HCT116 (cell line): ENCODE measurements at regions not wholly inside any gene's neighbourhood (a gene's known extent, or its start where the extent isn't known, plus 50 kb on each side); places are given as distances from the start of the nearest gene placed in this dataset.

Experiments
- ATAC-seq: fragments of 200-7000 bp; cut with Tn5 transposase; 2 replicates; pipeline ENCODE4 v1.9.1; 2020; ENCODE audit warnings: mild to moderate bottlenecking, moderate library complexity
- BruUV-seq: library from RNA; stranded (reverse); fragments of 400-500 nt; replicated peaks from 2 replicates; lab custom pipeline; 2021; lab: Mats Ljungman, UMichigan
- CTCF ChIA-PET: fragments of 300-600 bp; sonication (Branson Sonifier 250); formaldehyde crosslinking; loops from one replicate; lab custom pipeline; 2021; ENCODE audit warnings: antibody characterized with exemption; lab: Charles Lee
- POLR2A ChIA-PET: fragments of 300-600, 350-600 bp; sonication (Branson Sonifier 250); formaldehyde crosslinking; loops from one replicate; lab custom pipeline; 2021; ENCODE audit warnings: antibody characterized with exemption; lab: Charles Lee
- RAD21 ChIA-PET, 2 experiments: fragments of 300-600 bp; sonication (Branson Sonifier 250); formaldehyde crosslinking; loops; one replicate each; lab custom pipeline; 2023; ENCODE audit warnings: low total read pairs in 2 of 2; ENCODE audit not compliant: uncharacterized antibody in 2 of 2, unreplicated experiment in 2 of 2, low non-redundant PET in 1 of 2; lab: Charles Lee
- DNase-seq: peaks from one replicate; pipeline ENCODE4 v3.0.0-alpha.2; 2010; ENCODE audit warnings: low read depth, low spot score
- H2AFZ ChIP-seq: fragments of 200-600 bp; shearing (Covaris generic), sonication (generic); 2 replicates; pipeline ENCODE4 v1.6.1; 2017; ENCODE audit warnings: low read depth, mixed run types, mixed read lengths, antibody characterized with exemption, low read length; ENCODE audit not compliant: poor library complexity, severe bottlenecking
- H3K27ac ChIP-seq: 2 replicates; pipeline ENCODE4 v1.5.1; 2012; ENCODE audit warnings: low read depth, low read length
- H3K27me3 ChIP-seq: fragments of 200-600 bp; sonication (generic); 2 replicates; pipeline ENCODE4 v1.6.1; 2016; ENCODE audit warnings: mixed run types, low read length, mixed read lengths; ENCODE audit not compliant: insufficient read depth
- H3K36me3 ChIP-seq, 2 experiments: fragments of 200-500 bp in 1 of 2; fragments of 200-600 bp in 1 of 2; sonication (Bioruptor generic) in 1 of 2; sonication (generic) in 1 of 2; 2 replicates each; pipeline versions ENCODE4 v1.5.1 to v1.6.1; 2014 to 2016; ENCODE audit warnings: low read length in 2 of 2, inconsistent platforms in 1 of 2, mixed read lengths in 1 of 2, mixed run types in 1 of 2; ENCODE audit not compliant: insufficient read depth in 2 of 2, control insufficient read depth in 1 of 2
- H3K4me1 ChIP-seq, 2 experiments: fragments of 200-600 bp in 1 of 2; sonication (generic) in 1 of 2; 2 replicates each; pipeline versions ENCODE4 v1.5.1 to v1.6.1; 2012 to 2017; ENCODE audit warnings: low read length in 2 of 2, inconsistent platforms in 1 of 2, mild to moderate bottlenecking in 1 of 2, mixed read lengths in 1 of 2, mixed run types in 1 of 2, moderate library complexity in 1 of 2; ENCODE audit not compliant: insufficient read depth in 2 of 2, control insufficient read depth in 1 of 2
- H3K4me2 ChIP-seq: fragments of 200-600 bp; sonication (generic); 2 replicates; pipeline ENCODE4 v1.6.1; 2017; ENCODE audit warnings: mixed run types, low read length, mixed read lengths
- H3K4me3 ChIP-seq, 2 experiments: fragments of 200-600 bp in 1 of 2; sonication (generic) in 1 of 2; replicated peaks in 1 of 2; 2 replicates each; pipeline ENCODE4 v1.5.1; 2011 to 2016; ENCODE audit warnings: low read length in 2 of 2, control low read depth in 1 of 2, low read depth in 1 of 2, mild to moderate bottlenecking in 1 of 2, mixed read lengths in 1 of 2, mixed run types in 1 of 2
- H3K79me2 ChIP-seq: fragments of 200-600 bp; sonication (generic); 2 replicates; pipeline ENCODE4 v1.6.1; 2017; ENCODE audit warnings: mild to moderate bottlenecking, mixed run types, low read length, moderate library complexity, mixed read lengths; ENCODE audit not compliant: insufficient read depth
- H3K9ac ChIP-seq: fragments of 200-600 bp; sonication (generic); 2 replicates; pipeline ENCODE4 v1.6.1; 2016; ENCODE audit warnings: low read length, mixed read lengths
- H3K9me2 ChIP-seq: fragments of 200-600 bp; sonication (generic), shearing (Covaris generic); 2 replicates; pipeline ENCODE4 v1.6.1; 2017; ENCODE audit warnings: mixed run types, mild to moderate bottlenecking, moderate library complexity; ENCODE audit not compliant: insufficient read depth
- H3K9me3 ChIP-seq, 2 experiments: fragments of 200-500 bp in 1 of 2; fragments of 200-600 bp in 1 of 2; sonication (Bioruptor generic) in 1 of 2; sonication (generic) in 1 of 2; 2 replicates each; pipeline ENCODE4 v1.6.1; 2014 to 2017; ENCODE audit warnings: low read length in 2 of 2, mixed read lengths in 2 of 2, inconsistent platforms in 1 of 2, low read depth in 1 of 2, mild to moderate bottlenecking in 1 of 2, mixed run types in 1 of 2, moderate library complexity in 1 of 2; ENCODE audit not compliant: control insufficient read depth in 1 of 2, insufficient read depth in 1 of 2
- H4K20me1 ChIP-seq: fragments of 200-600 bp; sonication (generic), shearing (Covaris generic); 2 replicates; pipeline ENCODE4 v1.6.1; 2017; ENCODE audit warnings: mixed run types, mild to moderate bottlenecking, moderate library complexity; ENCODE audit not compliant: insufficient read depth
- CBX3 ChIP-seq: IDR thresholded peaks from 2 replicates; pipeline ENCODE4 v1.6.1; 2012; ENCODE audit warnings: low read depth
- CEBPB ChIP-seq: IDR thresholded peaks from 2 replicates; pipeline ENCODE4 v1.6.1; 2012; ENCODE audit warnings: low read depth
- EGR1 ChIP-seq: IDR thresholded peaks from 2 replicates; pipeline ENCODE4 v1.6.1; 2012; ENCODE audit warnings: low read depth
- ELF1 ChIP-seq: IDR thresholded peaks from 2 replicates; pipeline ENCODE4 v1.6.1; 2012; ENCODE audit warnings: low read depth, borderline replicate concordance
- EZH2 ChIP-seq: fragments of 200-600 bp; sonication (generic); IDR thresholded peaks from 2 replicates; pipeline ENCODE4 v1.6.1; 2017; ENCODE audit warnings: antibody characterized with exemption, mixed run types
- FOSL1 ChIP-seq: IDR thresholded peaks from 2 replicates; pipeline ENCODE4 v1.6.1; 2012; ENCODE audit warnings: low read depth
- JUND ChIP-seq: IDR thresholded peaks from 2 replicates; pipeline ENCODE4 v1.6.1; 2012
- POLR2A ChIP-seq: IDR thresholded peaks from 2 replicates; pipeline ENCODE4 v1.7.0; 2011; ENCODE audit warnings: borderline replicate concordance; ENCODE audit not compliant: insufficient read depth, insufficient read length; ENCODE audit errors: extremely low read depth
- POLR2AphosphoS5 ChIP-seq: IDR thresholded peaks from 2 replicates; pipeline ENCODE4 v1.6.1; 2011; ENCODE audit warnings: mild to moderate bottlenecking, low read depth, low read length, moderate library complexity
- RAD21 ChIP-seq: IDR thresholded peaks from 2 replicates; pipeline ENCODE4 v1.6.1; 2012; ENCODE audit warnings: low read depth, mild to moderate bottlenecking
- SP1 ChIP-seq: IDR thresholded peaks from 2 replicates; pipeline ENCODE4 v1.6.1; 2012; ENCODE audit warnings: low read depth
- SRF ChIP-seq: IDR thresholded peaks from 2 replicates; pipeline ENCODE4 v1.6.1; 2012; ENCODE audit warnings: low read depth
- TCF7L2 ChIP-seq: IDR thresholded peaks from 2 replicates; pipeline ENCODE4 v1.7.0; 2011; ENCODE audit warnings: borderline replicate concordance, inconsistent platforms; ENCODE audit not compliant: insufficient read depth, insufficient read length; ENCODE audit errors: extremely low read depth
- YY1 ChIP-seq: IDR thresholded peaks from 2 replicates; pipeline ENCODE4 v1.6.1; 2011; ENCODE audit warnings: low read length, low read depth, moderate library complexity, mild to moderate bottlenecking; ENCODE audit not compliant: insufficient replicate concordance; ENCODE audit errors: extremely low read depth
- ZFX ChIP-seq: fragments of 450-650 bp; IDR thresholded peaks from 2 replicates; pipeline ENCODE4 v1.6.1; 2017
- intact Hi-C: fragments of 100-400 bp; cut with micrococcal nuclease; formaldehyde crosslinking; loops from 2 replicates; pipeline ENCODE4 v1.10.0; 2022
- TF ChIP-seq, protein P1 (sequence below): IDR thresholded peaks from 2 replicates; pipeline ENCODE4 v1.6.1; 2012; ENCODE audit warnings: low read depth
- TF ChIP-seq, protein P2 (sequence below): IDR thresholded peaks from 2 replicates; pipeline ENCODE4 v1.6.1; 2011; ENCODE audit warnings: mild to moderate bottlenecking, low read length, moderate library complexity; ENCODE audit not compliant: insufficient replicate concordance; ENCODE audit errors: extremely low read depth
- TF ChIP-seq, protein P3 (sequence below): IDR thresholded peaks from 2 replicates; pipeline ENCODE4 v1.6.1; 2012
- TF ChIP-seq, protein P4 (sequence below), 3 experiments: fragments of 200-600 bp in 1 of 3; sonication (generic) in 1 of 3; IDR thresholded peaks in 2 of 3; conservative IDR thresholded peaks in 1 of 3; 2 replicates each; pipeline ENCODE4 v1.5.1; 2012 to 2017; ENCODE audit warnings: low read depth in 2 of 3, low read length in 2 of 3, antibody characterized with exemption in 1 of 3, borderline replicate concordance in 1 of 3, control low read depth in 1 of 3, mild to moderate bottlenecking in 1 of 3, mixed read lengths in 1 of 3, mixed run types in 1 of 3, moderate library complexity in 1 of 3; ENCODE audit not compliant: insufficient read depth in 1 of 3
- TF ChIP-seq, protein P5 (sequence below): IDR thresholded peaks from 2 replicates; pipeline ENCODE4 v1.6.1; 2012

DNA sequence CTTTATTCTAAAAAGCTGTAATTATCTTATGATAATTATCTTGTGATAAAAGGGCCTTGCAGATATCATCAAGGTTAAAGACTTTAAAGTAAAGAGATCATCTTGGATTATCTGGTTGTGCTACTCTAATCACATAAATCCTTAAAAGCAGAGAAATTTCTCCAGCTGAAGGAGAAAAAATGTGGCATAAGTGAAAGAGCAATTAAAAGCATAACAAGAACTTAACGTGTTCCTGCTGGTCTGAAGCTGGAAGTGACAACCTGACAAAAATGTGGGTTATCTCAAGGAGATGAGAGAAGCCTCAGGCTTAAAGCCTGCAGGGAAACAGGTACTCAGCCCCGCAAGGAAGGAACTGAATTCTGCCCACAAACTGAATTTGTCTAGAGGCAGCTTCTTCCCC, 449.1 kb upstream of the NDST4 start:
- ATAC-seq = no peak
- POLR2A ChIA-PET = no interaction called here
- DNase-seq = no peak
- Histone ChIP-seq H3K9ac (no peak overlapping the region), H3K4me2 (no peak overlapping the region), H2AFZ (no peak overlapping the region), H3K9me3 (no peaks in the 10 kb centered on the region), H3K36me3 (no peaks in the 10 kb centered on the region), H3K4me3 (no peak overlapping the region), H4K20me1 (no peaks in the 10 kb centered on the region), H3K79me2 (no peaks in the 10 kb centered on the region), H3K4me1 (no peaks in the 10 kb centered on the region), H3K27ac (no peak overlapping the region), H3K27me3 (no peaks in the 10 kb centered on the region), H3K9me2 (no peaks in the 10 kb centered on the region)
- CTCF ChIA-PET = no interaction called here
- RAD21 ChIA-PET = no interaction called here
- intact Hi-C loops = no loop called here
- TF ChIP-seq TCF7L2 = no peak
- TF ChIP-seq, protein P1, sequence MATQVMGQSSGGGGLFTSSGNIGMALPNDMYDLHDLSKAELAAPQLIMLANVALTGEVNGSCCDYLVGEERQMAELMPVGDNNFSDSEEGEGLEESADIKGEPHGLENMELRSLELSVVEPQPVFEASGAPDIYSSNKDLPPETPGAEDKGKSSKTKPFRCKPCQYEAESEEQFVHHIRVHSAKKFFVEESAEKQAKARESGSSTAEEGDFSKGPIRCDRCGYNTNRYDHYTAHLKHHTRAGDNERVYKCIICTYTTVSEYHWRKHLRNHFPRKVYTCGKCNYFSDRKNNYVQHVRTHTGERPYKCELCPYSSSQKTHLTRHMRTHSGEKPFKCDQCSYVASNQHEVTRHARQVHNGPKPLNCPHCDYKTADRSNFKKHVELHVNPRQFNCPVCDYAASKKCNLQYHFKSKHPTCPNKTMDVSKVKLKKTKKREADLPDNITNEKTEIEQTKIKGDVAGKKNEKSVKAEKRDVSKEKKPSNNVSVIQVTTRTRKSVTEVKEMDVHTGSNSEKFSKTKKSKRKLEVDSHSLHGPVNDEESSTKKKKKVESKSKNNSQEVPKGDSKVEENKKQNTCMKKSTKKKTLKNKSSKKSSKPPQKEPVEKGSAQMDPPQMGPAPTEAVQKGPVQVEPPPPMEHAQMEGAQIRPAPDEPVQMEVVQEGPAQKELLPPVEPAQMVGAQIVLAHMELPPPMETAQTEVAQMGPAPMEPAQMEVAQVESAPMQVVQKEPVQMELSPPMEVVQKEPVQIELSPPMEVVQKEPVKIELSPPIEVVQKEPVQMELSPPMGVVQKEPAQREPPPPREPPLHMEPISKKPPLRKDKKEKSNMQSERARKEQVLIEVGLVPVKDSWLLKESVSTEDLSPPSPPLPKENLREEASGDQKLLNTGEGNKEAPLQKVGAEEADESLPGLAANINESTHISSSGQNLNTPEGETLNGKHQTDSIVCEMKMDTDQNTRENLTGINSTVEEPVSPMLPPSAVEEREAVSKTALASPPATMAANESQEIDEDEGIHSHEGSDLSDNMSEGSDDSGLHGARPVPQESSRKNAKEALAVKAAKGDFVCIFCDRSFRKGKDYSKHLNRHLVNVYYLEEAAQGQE = no peak
- TF ChIP-seq YY1 = no peak
- TF ChIP-seq CBX3 = no peak
- TF ChIP-seq EGR1 = no peak
- TF ChIP-seq, protein P2, sequence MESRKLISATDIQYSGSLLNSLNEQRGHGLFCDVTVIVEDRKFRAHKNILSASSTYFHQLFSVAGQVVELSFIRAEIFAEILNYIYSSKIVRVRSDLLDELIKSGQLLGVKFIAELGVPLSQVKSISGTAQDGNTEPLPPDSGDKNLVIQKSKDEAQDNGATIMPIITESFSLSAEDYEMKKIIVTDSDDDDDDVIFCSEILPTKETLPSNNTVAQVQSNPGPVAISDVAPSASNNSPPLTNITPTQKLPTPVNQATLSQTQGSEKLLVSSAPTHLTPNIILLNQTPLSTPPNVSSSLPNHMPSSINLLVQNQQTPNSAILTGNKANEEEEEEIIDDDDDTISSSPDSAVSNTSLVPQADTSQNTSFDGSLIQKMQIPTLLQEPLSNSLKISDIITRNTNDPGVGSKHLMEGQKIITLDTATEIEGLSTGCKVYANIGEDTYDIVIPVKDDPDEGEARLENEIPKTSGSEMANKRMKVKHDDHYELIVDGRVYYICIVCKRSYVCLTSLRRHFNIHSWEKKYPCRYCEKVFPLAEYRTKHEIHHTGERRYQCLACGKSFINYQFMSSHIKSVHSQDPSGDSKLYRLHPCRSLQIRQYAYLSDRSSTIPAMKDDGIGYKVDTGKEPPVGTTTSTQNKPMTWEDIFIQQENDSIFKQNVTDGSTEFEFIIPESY = no peak
- no peak for TF ChIP-seq RAD21
- TF ChIP-seq, protein P3, sequence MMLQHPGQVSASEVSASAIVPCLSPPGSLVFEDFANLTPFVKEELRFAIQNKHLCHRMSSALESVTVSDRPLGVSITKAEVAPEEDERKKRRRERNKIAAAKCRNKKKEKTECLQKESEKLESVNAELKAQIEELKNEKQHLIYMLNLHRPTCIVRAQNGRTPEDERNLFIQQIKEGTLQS = no peak
- no peak for TF ChIP-seq EZH2
- TF ChIP-seq ELF1 = no peak
- no peak for TF ChIP-seq CEBPB
- no peak for TF ChIP-seq FOSL1
- no peak for TF ChIP-seq ZFX
- TF ChIP-seq POLR2AphosphoS5 = no peak
- no peak for TF ChIP-seq POLR2A
- TF ChIP-seq, protein P4, sequence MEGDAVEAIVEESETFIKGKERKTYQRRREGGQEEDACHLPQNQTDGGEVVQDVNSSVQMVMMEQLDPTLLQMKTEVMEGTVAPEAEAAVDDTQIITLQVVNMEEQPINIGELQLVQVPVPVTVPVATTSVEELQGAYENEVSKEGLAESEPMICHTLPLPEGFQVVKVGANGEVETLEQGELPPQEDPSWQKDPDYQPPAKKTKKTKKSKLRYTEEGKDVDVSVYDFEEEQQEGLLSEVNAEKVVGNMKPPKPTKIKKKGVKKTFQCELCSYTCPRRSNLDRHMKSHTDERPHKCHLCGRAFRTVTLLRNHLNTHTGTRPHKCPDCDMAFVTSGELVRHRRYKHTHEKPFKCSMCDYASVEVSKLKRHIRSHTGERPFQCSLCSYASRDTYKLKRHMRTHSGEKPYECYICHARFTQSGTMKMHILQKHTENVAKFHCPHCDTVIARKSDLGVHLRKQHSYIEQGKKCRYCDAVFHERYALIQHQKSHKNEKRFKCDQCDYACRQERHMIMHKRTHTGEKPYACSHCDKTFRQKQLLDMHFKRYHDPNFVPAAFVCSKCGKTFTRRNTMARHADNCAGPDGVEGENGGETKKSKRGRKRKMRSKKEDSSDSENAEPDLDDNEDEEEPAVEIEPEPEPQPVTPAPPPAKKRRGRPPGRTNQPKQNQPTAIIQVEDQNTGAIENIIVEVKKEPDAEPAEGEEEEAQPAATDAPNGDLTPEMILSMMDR (IDR thresholded peaks at IDR 0.05 in 2 of 3, conservative IDR thresholded peaks at IDR 0.05 in 1 of 3; ENCODE audit: borderline replicate concordance in 1 of 3, insufficient read depth in 1 of 3, low read depth in 2 of 3, low read length in 2 of 3) = no peak
- no peak for TF ChIP-seq SRF
- TF ChIP-seq SP1 = no peak
- no peak for TF ChIP-seq JUND
- TF ChIP-seq, protein P5, sequence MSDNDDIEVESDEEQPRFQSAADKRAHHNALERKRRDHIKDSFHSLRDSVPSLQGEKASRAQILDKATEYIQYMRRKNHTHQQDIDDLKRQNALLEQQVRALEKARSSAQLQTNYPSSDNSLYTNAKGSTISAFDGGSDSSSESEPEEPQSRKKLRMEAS = no peak
- BruUV-seq = no TSS peak
